Cardiac muscle cell (in vitro differentiated cells and primary cell): ENCODE measurements at regions not wholly inside any gene's neighbourhood (a gene's known extent, or its start where the extent isn't known, plus 50 kb on each side); places are given as distances from the start of the nearest gene placed in this dataset.
"Not testable (repeated sequence)": the region's sequence is repeated elsewhere in the genome, so short reads cannot be mapped to it uniquely, and the experiment has no call there.

ENCODE experiments used
- DNase-seq, 2 donors: peaks; one replicate each; pipeline versions ENCODE4 v3.0.0 to v3.0.0-alpha.2; 2010 to 2017; ENCODE audit warnings: low read depth in 1 of 2, low spot score in 1 of 2
- H3K27ac ChIP-seq: fragments of 200-600 bp; sonication (generic); 2 replicates; pipeline ENCODE4 v1.5.1; 2016
- H3K27me3 ChIP-seq: fragments of 200-600 bp; sonication (generic); 2 replicates; pipeline ENCODE4 v1.6.0; 2016; ENCODE audit warnings: control low read depth
- H3K36me3 ChIP-seq: fragments of 200-600 bp; sonication (generic); 2 replicates; pipeline ENCODE4 v1.5.1; 2016; ENCODE audit warnings: control low read depth
- H3K4me1 ChIP-seq: fragments of 200-600 bp; sonication (generic); 2 replicates; pipeline ENCODE4 v1.8.1; 2017; ENCODE audit warnings: low read depth, mild to moderate bottlenecking, mixed run types
- H3K4me3 ChIP-seq: fragments of 200-600 bp; sonication (generic); 2 replicates; pipeline ENCODE4 v1.5.1; 2016; ENCODE audit warnings: mild to moderate bottlenecking
- H3K9me3 ChIP-seq: fragments of 200-600 bp; sonication (generic); 2 replicates; pipeline ENCODE4 v1.5.1; 2017; ENCODE audit warnings: low read depth, mild to moderate bottlenecking, control low read depth
- CTCF ChIP-seq: IDR thresholded peaks from 2 replicates; pipeline ENCODE4 v1.5.1; 2012; ENCODE audit warnings: low read depth, mild to moderate bottlenecking, low read length

- TF ChIP-seq CTCF, result no peak
- H3K4me3 ChIP-seq, result no peak overlapping the region
- H3K4me1 ChIP-seq, result no peaks in the 10 kb centered on the region
- H3K27me3 ChIP-seq, result no peaks in the 10 kb centered on the region
- H3K9me3 ChIP-seq, result no peaks in the 10 kb centered on the region
- no peaks in the 10 kb centered on the region for H3K36me3 ChIP-seq
- no peak overlapping the region for H3K27ac ChIP-seq
- no peak for DNase-seq
Measured at GRCh38 chr9:30036558-30036957, 2347.9 kb upstream of the ACO1 start.

DNA sequence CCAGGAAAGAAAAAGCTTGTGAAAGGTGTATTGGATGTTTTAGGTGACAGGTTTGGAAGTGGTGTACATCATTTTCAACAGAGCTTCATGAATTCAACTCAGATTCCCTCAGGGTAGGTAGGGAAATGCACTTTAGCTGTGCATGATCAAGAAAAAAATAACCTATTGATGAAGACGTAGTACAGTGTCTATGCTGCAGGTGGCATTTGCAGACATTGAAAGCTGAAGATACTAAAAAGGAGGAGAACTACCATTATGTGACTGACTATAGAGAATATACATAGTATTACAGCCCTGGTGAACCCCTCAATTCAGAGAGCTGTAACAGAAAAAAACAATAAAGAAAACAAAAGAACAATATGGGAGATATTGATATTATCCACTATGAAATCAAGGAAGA is 2344.7 kb upstream of the ACO1 start:
- H3K9me3 ChIP-seq, result no peaks in the 10 kb centered on the region
- no peaks in the 10 kb centered on the region for H3K27me3 ChIP-seq
- H3K4me1 ChIP-seq, result no peaks in the 10 kb centered on the region
- H3K27ac ChIP-seq, result no peak overlapping the region
- TF ChIP-seq CTCF, result no peak
- H3K4me3 ChIP-seq, result no peak overlapping the region
- no peaks in the 10 kb centered on the region for H3K36me3 ChIP-seq
- no peak for DNase-seq

GRCh38 chr9:30048396-30048795 is 2336.0 kb upstream of the ACO1 start:
- Histone ChIP-seq H3K27me3 (no peaks in the 10 kb centered on the region), H3K4me1 (no peaks in the 10 kb centered on the region), H3K36me3 (no peaks in the 10 kb centered on the region), H3K9me3 (no peaks in the 10 kb centered on the region), H3K4me3 (no peak overlapping the region), H3K27ac (no peak overlapping the region)
- no peak for TF ChIP-seq CTCF
- no peak for DNase-seq

DNA sequence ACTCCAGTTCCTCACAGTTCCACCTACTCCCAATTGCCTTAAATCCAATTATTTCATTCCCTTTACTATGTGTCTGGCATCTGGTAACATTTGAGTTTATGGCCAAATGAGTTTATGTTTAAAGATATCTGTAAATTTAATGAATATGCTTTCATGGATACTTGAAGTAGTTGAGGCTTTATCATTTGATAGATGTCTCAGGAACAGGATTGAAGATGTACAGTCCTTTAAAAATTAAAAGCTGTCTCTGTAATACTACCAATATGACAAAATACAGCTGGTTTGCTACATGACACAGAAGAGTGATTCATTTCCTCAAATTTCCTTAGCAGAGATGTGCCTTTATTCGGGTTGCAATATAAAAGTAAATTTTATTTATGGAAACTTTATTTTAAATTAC is 2326.0 kb upstream of the ACO1 start:
- Histone ChIP-seq H3K4me1 (no peaks in the 10 kb centered on the region), H3K27ac (no peak overlapping the region), H3K27me3 (no peaks in the 10 kb centered on the region), H3K36me3 (no peaks in the 10 kb centered on the region), H3K9me3 (no peaks in the 10 kb centered on the region), H3K4me3 (no peak overlapping the region)
- no peak for TF ChIP-seq CTCF
- DNase-seq, result no peak

GRCh38 chr9:30060976-30061375 is 2323.5 kb upstream of the ACO1 start:
- no peaks in the 10 kb centered on the region for H3K36me3 ChIP-seq
- H3K27ac ChIP-seq, result no peak overlapping the region
- H3K4me3 ChIP-seq, result no peak overlapping the region
- no peak for TF ChIP-seq CTCF
- DNase-seq, result no peak
- H3K9me3 ChIP-seq, result no peaks in the 10 kb centered on the region
- H3K4me1 ChIP-seq, result no peaks in the 10 kb centered on the region
- H3K27me3 ChIP-seq, result no peaks in the 10 kb centered on the region

- Histone ChIP-seq H3K27ac (no peak overlapping the region), H3K27me3 (no peaks in the 10 kb centered on the region), H3K36me3 (no peaks in the 10 kb centered on the region), H3K4me1 (no peaks in the 10 kb centered on the region), H3K4me3 (no peak overlapping the region), H3K9me3 (no peaks in the 10 kb centered on the region)
- TF ChIP-seq CTCF, result no peak
- no peak for DNase-seq
Measured at GRCh38 chr9:30065888-30066287, 2318.6 kb upstream of the ACO1 start.

DNA sequence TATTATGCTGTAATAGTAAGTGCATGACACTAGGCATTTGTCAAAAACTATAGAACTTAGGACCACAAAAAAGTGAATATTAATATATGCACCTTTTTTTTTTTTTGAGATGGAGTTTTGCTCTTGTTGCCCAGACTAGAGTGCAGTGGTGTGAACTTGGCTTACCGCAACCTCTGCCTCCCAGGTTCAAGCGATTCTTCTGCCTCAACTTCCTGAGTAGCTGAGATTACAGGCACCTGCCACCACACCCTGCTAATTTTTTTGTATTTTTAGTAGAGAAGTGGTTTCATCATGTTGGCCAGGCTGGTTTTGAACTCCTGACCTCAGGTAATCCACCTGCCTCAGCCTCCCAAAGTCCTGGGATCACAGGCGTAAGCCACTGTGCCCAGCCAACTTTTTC is 2315.2 kb upstream of the ACO1 start:
- not testable (repeated sequence) for DNase-seq, H3K27ac ChIP-seq, H3K36me3 ChIP-seq, H3K27me3 ChIP-seq, H3K4me1 ChIP-seq, H3K4me3 ChIP-seq, H3K9me3 ChIP-seq
